ENCODE measurements at regions not wholly inside any gene's neighbourhood (a gene's known extent, or its start where the extent isn't known, plus 50 kb on each side); places are given as distances from the start of the nearest gene placed in this dataset.
"Not testable (repeated sequence)": the region's sequence is repeated elsewhere in the genome, so short reads cannot be mapped to it uniquely, and the experiment has no call there.

- no peak for DNase-seq
These were observed 94.6 kb downstream of the APOB start for GRCh38 chr2:20949256-20949655.

GRCh38 chr2:20946468-20946867 is 97.4 kb downstream of the APOB start:
- no peak for DNase-seq

GRCh38 chr2:20943721-20944120 is 100.2 kb downstream of the APOB start:
- DNase-seq, result not testable (repeated sequence)

GRCh38 chr2:20942646-20943125 is 101.2 kb downstream of the APOB start:
- no peak for DNase-seq

- DNase-seq, result no peak
These were observed 103.0 kb downstream of the APOB start for GRCh38 chr2:20940856-20941255.

GRCh38 chr2:20939931-20940795 is 103.7 kb downstream of the APOB start:
- DNase-seq, result no peak

- no peak for DNase-seq
These were observed 106.5 kb downstream of the APOB start for GRCh38 chr2:20937353-20937752.

- DNase-seq, result no peak
These were observed 108.6 kb downstream of the APOB start for GRCh38 chr2:20935168-20935775.

GRCh38 chr2:20934236-20934635 is 109.6 kb downstream of the APOB start:
- DNase-seq, result peak; percentile 15

- DNase-seq, result peak; percentile 2
These were observed 110.2 kb downstream of the APOB start for GRCh38 chr2:20933714-20934113.

- no peak for DNase-seq
These were observed 108.4 kb upstream of the LDAH start for GRCh38 chr2:20931346-20931745.

- DNase-seq, result peak; percentile 89
These were observed 108.0 kb upstream of the LDAH start for GRCh38 chr2:20930928-20931327.

- no peak for DNase-seq
These were observed 106.8 kb upstream of the LDAH start for GRCh38 chr2:20929721-20930120.

GRCh38 chr2:20928617-20929016 is 105.7 kb upstream of the LDAH start:
- no peak for DNase-seq

GRCh38 chr2:20925265-20925889 is 102.5 kb upstream of the LDAH start:
- DNase-seq, result no peak

- DNase-seq, result no peak
These were observed 96.4 kb upstream of the LDAH start for GRCh38 chr2:20919297-20919800.

GRCh38 chr2:20917719-20918572 is 95.0 kb upstream of the LDAH start:
- peak; percentile 27 for DNase-seq

- no peak for DNase-seq
These were observed 94.4 kb upstream of the LDAH start for GRCh38 chr2:20917287-20917660.

GRCh38 chr2:20916604-20917286 is 93.8 kb upstream of the LDAH start:
- no peak for DNase-seq

GRCh38 chr2:20915271-20915670 is 92.4 kb upstream of the LDAH start:
- DNase-seq, result no peak

GRCh38 chr2:20914771-20915170 is 91.9 kb upstream of the LDAH start:
- no peak for DNase-seq

GRCh38 chr2:20914087-20914486 is 91.2 kb upstream of the LDAH start:
- no peak for DNase-seq
